Middle frontal gyrus (tissue), 1 donor: ENCODE measurements at regions not wholly inside any gene's neighbourhood (a gene's known extent, or its start where the extent isn't known, plus 50 kb on each side); places are given as distances from the start of the nearest gene placed in this dataset.
"Not testable (repeated sequence)": the region's sequence is repeated elsewhere in the genome, so short reads cannot be mapped to it uniquely, and the experiment has no call there.

Experiments used
- DNase-seq: peaks from one replicate; pipeline ENCODE4 v3.0.0-alpha.2; 2015; ENCODE audit warnings: low spot score; ENCODE audit errors: extremely low spot score

DNA sequence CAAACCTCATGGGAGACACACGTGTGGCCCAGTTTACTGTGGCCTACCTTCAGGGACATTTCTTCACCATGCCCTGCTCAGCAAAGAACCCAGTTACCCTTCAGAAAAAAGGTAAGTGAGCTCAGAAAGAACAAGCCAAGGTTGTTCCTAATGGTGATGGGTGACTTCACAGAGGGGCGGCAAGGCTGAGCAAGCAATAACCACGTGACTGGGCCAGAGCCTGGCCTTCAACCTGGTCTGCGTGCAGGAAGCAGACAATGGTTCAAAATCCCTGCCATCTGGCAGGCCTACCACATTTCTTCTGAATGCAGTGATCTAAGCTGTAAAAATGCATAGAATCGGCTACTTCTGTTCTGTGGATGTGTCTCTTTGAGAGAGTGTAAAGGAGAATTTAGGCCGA lies 115.5 kb upstream of the CST7 start:
- no peak for DNase-seq

DNA sequence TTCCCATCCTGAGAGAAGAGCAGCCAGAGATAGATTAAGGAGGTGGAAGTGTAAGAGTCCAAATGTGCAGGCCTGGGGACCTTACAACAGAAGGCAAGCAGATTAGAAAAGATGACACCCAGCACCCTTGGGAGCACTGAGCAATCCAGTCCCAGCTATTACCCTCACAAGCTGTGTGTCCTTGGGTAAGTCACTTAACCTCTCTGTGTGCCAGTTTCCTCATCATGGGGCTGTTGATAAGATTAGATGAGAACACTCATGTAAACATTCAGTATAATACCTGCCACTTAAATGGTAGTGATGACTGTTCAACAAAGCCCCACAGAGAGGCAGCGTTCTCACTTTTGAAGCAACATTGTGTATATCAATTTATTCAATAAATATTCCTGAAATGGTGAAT lies 114.8 kb upstream of the CST7 start:
- DNase-seq = no peak

DNA sequence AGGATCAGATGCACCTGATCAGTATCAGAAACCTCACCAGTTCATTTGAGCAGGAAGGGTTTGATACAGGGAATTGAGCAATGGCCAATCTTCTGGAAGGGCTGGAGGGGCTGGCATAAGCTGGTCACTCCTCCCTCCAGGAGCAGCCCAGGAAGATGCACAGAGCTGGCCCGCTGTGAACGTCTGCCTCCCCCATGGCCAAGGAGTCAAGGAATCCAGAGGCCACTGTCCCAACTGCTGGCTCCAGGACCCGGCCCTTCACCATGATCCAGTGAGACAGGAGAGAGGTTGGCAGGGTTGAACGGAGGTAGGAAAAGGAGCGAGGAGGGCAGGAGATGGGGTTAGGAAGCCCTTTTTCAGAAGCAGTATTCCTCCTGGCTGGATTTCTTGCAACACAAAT lies 113.9 kb upstream of the CST7 start:
- DNase-seq = no peak

DNA sequence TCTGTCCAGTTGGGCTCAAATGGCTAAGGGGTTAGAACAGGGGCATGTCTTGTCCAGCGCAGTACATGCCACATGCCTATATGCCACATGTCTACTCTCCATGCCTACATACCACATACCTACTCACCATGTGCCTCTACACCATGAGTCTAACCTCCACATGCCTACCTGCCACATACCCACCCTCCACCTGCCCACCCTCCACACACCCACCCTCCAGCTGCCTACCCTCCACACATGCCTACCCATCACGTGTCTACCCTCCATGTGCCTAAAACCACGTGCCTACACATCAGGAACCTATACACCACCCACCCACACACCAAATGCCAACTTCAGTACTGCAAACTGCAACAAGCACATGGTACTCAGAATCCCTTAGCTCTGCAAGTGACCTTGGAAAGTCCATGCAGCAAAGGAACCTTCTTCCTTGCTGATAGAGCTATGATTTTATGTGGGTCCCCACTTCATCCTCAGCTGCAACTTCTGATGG lies 113.0 kb upstream of the CST7 start:
- no peak for DNase-seq

DNA sequence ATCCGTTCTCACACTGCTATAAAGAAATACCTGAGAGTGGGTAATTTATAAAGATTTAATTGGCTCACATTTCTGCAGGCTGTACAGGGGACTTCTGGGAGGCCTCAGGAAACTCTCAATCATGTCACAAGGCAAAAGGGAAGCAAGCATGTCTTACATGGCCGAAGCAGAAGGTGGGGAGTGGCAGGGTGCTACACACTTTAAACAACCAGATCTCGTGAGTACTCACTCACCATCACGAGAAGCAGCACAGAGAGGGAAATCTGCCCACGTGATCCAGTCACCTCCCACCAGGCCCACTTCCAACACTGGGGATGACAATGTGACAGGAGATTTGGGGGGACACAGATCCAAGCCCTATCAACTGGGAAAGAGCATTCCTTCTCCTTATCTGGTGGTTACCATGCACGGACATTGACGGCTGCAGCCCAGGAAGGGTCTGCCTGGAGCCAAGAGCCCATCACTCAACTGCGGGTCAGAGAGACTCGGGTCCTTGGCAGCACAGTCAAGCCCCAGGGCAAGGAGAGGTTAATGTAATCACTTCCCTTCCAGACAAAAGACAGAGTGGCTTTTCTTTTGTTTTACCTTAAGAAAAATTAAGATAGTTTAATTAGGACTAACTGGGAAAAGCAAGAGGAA lies 112.3 kb upstream of the CST7 start:
- DNase-seq = no peak

DNA sequence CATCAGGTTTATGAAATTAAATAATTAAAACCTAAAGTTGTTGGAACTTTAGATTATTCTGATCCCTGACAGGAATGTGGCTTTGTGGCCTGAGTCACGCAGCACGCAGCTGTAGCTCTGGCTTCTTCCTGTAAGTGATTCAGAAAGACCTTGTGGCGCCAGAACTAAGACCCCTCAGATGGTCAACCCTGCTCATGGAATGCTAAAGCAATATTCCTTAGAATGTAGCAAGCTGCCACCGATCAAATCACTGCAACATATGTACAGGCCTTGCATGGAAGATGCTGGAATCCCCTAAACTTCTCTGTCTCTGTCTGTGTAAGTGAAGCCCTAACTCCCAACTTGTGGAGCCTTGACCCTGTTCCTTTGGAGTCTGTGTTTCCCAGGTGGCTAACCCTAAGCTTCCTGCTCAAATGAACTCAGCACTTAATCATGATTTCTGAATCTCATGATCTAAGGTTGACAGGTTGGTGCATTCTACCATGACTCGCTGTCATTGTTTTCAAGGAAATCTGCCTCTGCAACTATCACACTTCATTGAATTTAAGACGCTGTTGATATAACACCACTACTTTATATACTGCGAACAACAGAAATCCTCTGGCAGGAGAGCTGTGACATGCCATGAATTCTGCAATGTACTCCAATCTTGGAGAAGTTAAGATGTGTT lies 111.2 kb upstream of the CST7 start:
- DNase-seq = no peak

DNA sequence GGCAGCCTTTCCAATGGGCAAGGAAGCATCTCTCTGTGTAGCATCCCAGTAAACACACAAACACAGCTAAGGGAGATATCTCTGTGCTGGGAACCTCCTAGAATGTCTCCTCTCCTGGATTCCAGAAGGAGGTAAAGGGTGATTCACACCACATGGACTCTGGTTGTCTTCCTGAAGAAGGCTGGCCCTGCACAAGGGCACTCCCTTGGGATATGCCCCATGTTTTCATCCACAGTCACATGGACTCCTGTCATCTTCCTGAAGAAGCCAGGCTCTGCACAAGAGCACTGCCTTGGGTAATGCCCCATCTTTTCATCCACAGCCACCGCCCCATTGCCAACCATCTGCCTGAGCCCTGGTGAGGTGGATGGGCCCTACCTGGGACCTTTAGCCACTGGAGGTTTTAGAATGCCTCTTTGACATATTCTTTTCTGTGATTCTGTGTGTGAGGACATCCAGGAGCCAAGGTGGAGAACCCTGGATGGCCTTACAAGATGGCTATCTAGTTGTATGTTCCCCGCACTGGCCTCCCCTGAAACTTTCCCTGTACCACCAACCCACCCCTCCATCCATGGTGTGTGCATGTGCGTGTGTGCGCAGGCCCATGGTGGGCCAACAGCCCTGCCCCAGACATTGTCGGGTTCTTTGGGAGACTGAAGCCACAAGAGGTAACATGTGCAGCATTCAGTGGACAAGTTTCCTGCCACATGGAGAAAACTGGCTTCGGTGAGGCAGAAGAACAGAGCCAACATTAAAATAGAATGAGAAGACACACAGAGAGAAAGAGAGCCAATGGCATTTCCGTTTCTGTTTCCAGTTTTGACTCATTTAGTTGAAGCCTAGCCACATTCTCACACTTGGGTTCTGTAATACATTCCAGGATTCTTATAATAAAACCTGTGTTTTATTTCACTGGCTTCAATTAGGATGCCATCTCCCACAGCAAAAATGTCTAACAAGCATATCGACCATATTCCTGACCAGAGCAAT lies 110.2 kb upstream of the CST7 start:
- peak; percentile 64 for DNase-seq

DNA sequence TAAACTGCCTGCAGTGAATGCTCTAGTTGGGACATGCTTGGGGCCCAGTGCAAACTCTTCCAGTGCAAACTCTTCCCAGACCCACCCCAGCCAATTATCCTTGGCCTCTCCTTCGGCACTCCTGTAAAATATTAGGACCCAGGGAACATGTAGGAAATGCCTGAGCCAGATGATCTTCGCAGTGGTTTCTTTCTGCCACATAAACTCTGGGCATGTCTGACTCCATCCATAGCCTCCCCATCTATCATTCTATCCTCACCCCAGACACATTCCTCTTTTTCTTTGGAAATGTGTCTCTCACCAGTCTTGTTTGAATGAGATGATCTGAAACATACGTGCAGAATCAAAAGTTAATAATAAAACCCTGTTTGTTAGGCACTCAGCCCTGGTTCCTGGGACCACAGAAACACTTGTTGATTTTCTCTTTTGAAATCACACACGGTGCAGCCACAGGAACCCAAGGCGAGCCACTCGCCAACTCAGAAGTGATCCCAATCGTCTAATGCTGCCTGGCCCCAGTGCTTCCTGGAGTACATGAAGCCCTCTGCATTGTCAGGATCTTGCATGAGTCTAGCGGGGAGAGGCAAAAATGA lies 108.9 kb upstream of the CST7 start:
- DNase-seq = no peak

DNA sequence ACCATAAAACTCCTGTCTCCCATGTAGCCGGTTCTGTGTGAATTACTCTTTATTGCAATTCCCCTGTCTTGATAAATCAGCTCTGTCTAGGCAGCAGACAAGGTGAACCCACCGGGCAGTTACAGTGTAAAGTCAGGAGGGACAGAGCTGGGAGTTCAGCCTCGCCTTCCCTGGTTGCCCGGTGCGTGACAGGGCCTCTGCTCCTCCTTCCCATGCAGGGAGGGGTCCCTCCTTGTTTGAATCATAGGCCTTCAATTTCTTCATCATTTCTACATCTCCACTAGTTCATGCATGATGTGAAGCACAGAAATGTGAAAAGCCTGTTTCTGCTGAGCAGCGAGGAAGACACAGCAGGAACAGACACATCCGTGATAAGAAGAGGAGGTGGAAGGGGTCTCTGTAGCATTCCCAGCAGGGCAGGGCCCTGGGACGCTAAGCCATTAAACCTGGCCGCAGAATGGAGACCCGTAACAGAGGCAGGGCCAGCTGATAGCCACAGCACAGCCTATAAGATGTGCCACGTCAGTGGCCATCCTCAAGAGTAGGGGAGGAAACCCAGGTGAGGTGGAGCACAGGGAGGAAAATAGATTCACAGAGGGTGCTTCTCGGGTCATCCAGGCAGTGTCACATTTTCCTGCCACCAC lies 106.7 kb upstream of the CST7 start:
- no peak for DNase-seq

DNA sequence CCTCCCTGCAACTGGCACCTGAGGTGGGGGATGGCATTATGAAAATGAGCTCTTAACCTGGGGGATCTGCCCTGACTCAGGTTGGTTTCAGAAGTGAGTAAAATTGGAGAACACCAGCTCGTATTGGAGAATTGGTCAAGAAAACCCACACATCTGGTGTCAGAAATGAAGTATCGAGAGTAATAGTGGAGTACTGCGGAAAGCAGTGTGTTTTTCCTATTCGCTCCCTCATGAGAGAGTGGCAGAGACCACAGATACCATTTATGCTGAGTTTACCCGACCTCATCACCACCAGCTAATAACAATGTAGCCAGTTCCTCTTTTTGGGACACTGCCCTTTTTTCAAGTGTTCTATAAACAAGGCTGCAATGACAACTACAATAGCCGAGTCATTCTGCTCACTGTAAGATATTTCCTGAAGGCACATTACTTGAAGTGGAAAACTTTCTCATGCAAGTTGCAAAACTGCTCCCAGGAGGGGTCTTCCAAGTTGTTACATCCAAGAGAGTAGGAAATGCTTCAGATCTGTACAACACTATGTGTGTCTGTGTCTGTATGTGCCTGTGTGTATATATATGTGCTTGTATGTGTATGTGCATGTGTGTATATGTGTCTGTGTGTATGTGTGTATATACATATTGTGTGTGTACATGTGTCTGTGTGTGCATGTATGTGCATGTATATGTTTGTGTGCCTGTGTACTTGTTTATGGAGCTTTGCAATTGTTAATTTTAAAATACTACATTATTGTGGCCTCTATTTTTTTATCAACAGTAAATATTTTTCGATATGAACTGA lies 106.0 kb upstream of the CST7 start:
- DNase-seq = no peak

DNA sequence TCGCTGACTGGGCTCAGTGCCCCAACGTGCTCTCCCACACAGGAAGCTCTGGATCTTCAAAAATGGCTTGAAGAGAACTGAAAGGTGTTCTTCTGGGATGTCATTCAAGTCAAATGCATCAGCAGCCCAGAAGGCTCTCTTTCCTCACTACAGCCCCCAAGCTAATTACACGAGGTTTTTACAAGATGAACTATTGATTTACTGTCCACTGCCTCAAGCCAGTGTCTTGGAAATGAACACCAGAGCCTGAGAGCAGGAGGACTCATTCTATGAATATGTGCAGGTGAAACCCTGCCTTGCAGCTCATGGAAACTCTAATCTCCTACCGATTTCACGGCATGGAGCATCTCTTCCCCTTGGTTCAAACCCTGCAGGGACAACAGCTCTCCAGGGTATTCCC lies 98.9 kb upstream of the CST7 start:
- no peak for DNase-seq

DNA sequence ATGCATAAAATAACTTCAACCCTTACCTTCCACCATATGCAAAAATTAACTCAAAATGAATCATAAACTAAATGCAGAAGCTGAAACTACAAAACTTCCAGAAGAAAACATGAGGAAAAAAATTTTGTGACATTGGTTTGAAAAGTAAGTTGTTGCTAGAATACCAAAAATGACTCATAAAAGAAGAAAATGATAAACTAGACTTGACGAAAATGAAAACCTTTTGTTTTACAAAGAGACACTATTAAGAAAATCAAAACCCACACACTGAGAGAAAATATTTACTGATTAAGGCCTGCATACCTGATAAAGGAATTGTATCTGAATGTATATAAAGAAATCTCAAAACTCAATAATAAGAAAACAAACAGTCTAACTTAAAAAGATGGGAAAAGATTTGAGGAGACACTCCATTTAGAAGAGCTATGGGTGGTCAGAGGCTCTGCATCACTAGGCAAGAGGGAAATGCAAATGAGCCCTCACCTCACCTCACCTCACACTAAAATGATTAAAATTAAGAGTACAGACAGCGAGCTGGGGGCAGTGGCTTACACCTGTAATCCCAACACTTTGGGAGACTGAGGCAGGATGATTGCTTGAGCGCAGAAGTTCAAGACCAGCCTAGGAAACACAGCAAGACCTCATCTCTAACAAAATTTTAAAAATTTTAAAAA lies 97.6 kb upstream of the CST7 start:
- DNase-seq = no peak

DNA sequence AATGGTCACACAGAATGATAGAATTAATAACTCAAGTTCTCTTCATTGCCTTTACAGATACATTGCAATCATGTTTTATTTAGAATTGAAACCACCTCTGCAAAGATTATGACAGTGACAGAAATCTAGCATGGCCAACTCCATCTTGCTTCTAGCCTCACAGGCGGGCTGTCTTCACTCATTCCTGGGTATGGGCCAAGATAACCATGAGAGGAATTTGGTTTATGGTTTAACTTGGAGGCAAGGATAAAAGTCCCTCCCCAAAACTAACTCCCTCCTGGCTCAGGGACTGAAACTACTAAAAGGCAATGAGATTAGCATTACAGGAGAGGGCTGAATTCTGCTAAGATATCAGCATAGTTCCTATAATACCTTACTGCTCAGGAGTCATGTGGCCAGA lies 95.2 kb upstream of the CST7 start:
- DNase-seq = no peak

DNA sequence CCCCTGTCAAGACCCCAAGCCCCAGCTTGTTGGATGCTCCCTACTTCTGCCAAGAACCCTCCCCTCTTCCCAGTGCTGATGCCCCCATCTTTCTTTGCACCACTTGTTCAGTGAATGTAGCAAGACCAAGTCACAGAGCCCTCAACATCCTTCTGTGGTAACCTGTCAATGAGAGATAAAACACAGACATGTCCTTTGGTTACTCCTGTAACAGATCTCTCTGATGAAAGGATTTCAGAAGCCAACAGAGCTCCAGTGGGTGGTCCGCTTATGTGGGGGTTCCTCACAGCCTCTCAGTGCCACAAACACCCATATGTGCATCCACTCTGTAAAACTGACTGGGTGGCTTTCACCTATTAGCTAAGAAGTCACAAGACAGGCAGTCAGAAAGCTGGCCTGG lies 93.2 kb upstream of the CST7 start:
- DNase-seq = no peak

DNA sequence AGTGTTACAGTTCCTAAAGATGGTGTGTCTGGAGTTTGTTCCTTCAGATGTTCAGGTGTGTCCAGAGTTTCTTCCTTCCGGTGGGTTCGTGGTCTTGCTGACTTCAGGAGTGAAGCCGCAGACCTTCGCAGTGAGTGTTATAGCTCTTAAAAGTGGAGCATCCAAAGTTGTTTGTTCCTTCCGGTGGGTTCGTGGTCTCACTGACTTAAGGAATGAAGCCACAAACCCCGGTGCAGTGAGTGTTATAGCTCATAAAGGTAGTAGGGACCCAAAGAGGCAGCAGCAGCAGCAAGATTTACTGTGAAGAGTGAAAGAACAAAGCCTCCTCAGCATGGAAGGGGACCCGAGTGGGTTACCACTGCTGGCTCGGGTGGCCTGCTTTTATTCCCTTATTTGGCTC lies 90.6 kb upstream of the CST7 start:
- DNase-seq = not testable (repeated sequence)

DNA sequence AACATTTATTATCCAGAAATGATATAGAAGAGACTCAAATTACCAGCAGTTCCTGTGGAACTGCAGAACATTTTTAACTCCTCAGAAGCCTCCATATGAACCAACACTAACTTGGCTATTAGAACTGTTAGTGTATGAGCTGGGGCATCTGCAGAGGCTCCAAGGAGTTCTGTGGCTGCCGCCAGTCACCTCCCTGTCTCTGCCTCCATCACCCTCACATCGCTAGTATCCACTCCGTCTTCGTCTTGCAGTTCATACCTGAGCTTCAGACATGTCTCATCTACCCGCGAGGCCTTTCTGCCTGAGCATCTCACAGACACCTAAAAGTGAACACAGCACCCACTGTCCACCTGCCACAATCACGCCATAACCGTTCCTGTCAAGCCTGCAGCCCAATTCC lies 89.5 kb upstream of the CST7 start:
- no peak for DNase-seq

DNA sequence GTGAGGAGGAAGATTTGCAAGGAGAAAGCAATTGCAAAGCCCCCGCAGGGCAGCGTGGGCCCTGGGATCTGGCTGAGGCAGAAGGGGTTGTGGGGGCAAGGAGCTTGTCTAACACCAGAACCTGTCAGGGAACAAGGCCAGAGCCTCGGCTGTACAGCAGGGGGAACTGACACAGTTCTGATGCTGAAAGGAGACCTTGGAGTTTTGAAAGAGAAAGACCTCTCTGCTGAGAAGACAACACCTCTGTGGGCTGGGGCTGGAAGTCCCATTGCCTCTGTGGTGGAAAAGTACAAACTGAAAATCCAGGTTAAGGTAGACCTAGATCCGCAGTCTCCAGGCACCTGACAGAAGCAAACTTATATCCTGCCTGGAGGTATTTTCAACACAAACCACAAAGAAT lies 86.9 kb upstream of the CST7 start:
- no peak for DNase-seq

DNA sequence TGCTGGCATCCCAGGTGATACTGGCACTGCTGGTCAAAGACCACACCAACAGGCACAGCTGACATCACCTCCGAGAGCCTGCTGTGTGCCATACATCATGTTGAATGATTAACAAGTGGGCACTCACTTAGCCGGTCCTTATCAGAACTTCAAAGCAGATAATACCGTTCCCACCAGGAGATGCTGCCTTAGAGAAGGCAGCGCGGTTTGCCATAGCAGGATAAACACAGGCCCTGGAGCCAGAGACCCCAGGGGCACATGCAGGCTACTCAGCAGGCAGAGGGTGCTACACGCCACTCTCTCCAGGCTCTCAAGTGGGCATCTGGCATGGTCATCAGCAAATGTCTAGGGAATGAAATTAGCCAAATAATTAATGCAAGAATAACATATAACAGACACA lies 86.5 kb upstream of the CST7 start:
- no peak for DNase-seq

DNA sequence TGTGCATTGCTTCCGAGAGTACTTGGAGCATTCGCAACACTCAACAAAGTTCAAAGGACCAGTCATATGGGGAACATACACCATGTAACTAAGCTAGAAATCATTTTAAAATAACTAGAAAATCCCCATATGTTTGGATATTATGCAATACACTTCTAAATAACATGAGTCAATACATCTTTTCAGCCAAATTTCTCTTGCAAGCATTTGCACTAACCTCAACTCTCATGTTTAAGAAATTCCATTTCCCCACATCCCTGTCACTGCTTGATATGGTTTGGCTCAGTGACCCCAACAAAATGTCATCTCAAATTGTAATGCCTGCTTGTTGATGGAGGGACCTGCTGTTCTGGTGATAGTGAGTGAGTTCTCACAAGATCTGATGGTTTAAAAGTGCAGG lies 85.7 kb upstream of the CST7 start:
- no peak for DNase-seq

DNA sequence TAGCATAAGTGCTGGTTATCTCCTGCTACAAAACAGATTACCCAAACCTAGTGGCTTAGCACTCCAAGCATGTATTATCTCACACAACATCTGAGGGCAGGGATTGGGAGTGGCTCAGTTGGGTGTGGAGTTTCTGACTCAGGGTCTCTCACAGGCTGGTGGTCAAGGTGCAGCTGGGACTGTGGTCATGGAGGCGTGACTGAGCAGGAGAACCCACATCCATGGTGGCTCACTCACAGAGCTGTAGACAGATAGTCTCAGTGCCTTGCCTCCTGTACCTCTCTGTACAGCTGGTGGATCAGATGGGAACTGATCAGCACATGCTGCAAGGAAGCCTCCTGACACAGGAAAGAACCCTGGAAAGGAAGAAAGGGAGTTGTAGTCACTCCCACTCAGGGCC lies 83.1 kb upstream of the CST7 start:
- DNase-seq = no peak
